IgD-negative memory B cell (primary cell): ENCODE measurements at regions not wholly inside any gene's neighbourhood (a gene's known extent, or its start where the extent isn't known, plus 50 kb on each side); places are given as distances from the start of the nearest gene placed in this dataset.
A peak's percentile ranks its signal among the peaks of the same experiment; 100 is the strongest.

ENCODE experiments used
- H3K27ac Mint-ChIP-seq, 3 donors: one replicate each; pipeline ENCODE4 v1.8.0; 2020 to 2022; ENCODE audit warnings: mild to moderate bottlenecking in 3 of 3, mixed read lengths in 3 of 3, moderate library complexity in 1 of 3
- H3K27me3 Mint-ChIP-seq: one replicate; pipeline ENCODE4 v1.8.0; 2021; ENCODE audit warnings: mixed read lengths
- H3K36me3 Mint-ChIP-seq: one replicate; pipeline ENCODE4 v1.8.0; 2020; ENCODE audit warnings: mild to moderate bottlenecking, mixed read lengths
- H3K4me1 Mint-ChIP-seq, 3 donors: one replicate each; pipeline ENCODE4 v1.8.0; 2020 to 2022; ENCODE audit warnings: mixed read lengths in 3 of 3, mild to moderate bottlenecking in 1 of 3
- H3K4me3 Mint-ChIP-seq, 4 donors: one replicate each; pipeline ENCODE4 v1.8.0; 2020 to 2022; ENCODE audit warnings: mild to moderate bottlenecking in 4 of 4, mixed read lengths in 4 of 4, moderate library complexity in 3 of 4
- H3K9me3 Mint-ChIP-seq, 3 donors: one replicate each; pipeline ENCODE4 v1.8.0; 2020 to 2021; ENCODE audit warnings: mixed read lengths in 3 of 3, mild to moderate bottlenecking in 1 of 3

GRCh38 chr3:182716114-182716688, 77.1 kb upstream of the ATP11B start:
- H3K4me1 Mint-ChIP-seq, result peaks cover 0 to 8% (median 4%) of the 10 kb centered on the region in 3 donors
- peak overlapping the region in 1 of 3 donors; percentile 3 for H3K27ac Mint-ChIP-seq
- H3K36me3 Mint-ChIP-seq, result no peaks in the 10 kb centered on the region
- peak overlapping the region in 1 of 4 donors; percentile 2 for H3K4me3 Mint-ChIP-seq
- H3K9me3 Mint-ChIP-seq, result no peaks in the 10 kb centered on the region
- H3K27me3 Mint-ChIP-seq, result no peaks in the 10 kb centered on the region

- H3K27ac Mint-ChIP-seq, result no peak overlapping the region
- H3K36me3 Mint-ChIP-seq, result no peaks in the 10 kb centered on the region
- no peaks in the 10 kb centered on the region for H3K9me3 Mint-ChIP-seq
- no peak overlapping the region for H3K4me3 Mint-ChIP-seq
- peaks cover 0 to 8% (median 4%) of the 10 kb centered on the region in 3 donors for H3K4me1 Mint-ChIP-seq
- no peaks in the 10 kb centered on the region for H3K27me3 Mint-ChIP-seq
Measured at GRCh38 chr3:182717216-182717615, 76.1 kb upstream of the ATP11B start.

- no peaks in the 10 kb centered on the region for H3K27me3 Mint-ChIP-seq
- no peaks in the 10 kb centered on the region for H3K9me3 Mint-ChIP-seq
- no peak overlapping the region for H3K4me3 Mint-ChIP-seq
- H3K27ac Mint-ChIP-seq, result peak overlapping the region in 1 of 3 donors; percentile 7
- no peaks in the 10 kb centered on the region for H3K4me1 Mint-ChIP-seq
- H3K36me3 Mint-ChIP-seq, result no peaks in the 10 kb centered on the region
Measured at GRCh38 chr3:182722907-182723306, 70.4 kb upstream of the ATP11B start.

- no peaks in the 10 kb centered on the region for H3K27me3 Mint-ChIP-seq
Measured at GRCh38 chr3:182723596-182723995, 69.7 kb upstream of the ATP11B start.

GRCh38 chr3:182725372-182726251, 67.7 kb upstream of the ATP11B start:
- Mint-ChIP-seq H3K9me3 (no peaks in the 10 kb centered on the region), H3K36me3 (no peaks in the 10 kb centered on the region), H3K4me1 (peaks cover 10 to 17% (median 10%) of the 10 kb centered on the region in 3 donors), H3K27ac (peak overlapping the region in 1 of 3 donors; percentile 47), H3K27me3 (no peaks in the 10 kb centered on the region), H3K4me3 (no peak overlapping the region)

More at GRCh38 chr3:182723596-182723995, 69.7 kb upstream of the ATP11B start:
- Mint-ChIP-seq H3K4me3 (no peak overlapping the region), H3K4me1 (peaks cover 0 to 3% (median under 1%) of the 10 kb centered on the region in 3 donors), H3K27ac (no peak overlapping the region), H3K36me3 (no peaks in the 10 kb centered on the region), H3K9me3 (no peaks in the 10 kb centered on the region)

GRCh38 chr3:182726258-182727142, 66.8 kb upstream of the ATP11B start:
- Mint-ChIP-seq H3K9me3 (no peaks in the 10 kb centered on the region), H3K27ac (peak overlapping the region in 1 of 3 donors; percentile 33), H3K27me3 (no peaks in the 10 kb centered on the region)

GRCh38 chr3:182728238-182728637, 65.1 kb upstream of the ATP11B start:
- Mint-ChIP-seq H3K27ac (peak overlapping the region in 1 of 3 donors; percentile 86), H3K4me1 (peaks cover 12 to 20% (median 17%) of the 10 kb centered on the region in 3 donors), H3K4me3 (peak overlapping the region in 1 of 4 donors; percentile 28), H3K27me3 (no peaks in the 10 kb centered on the region), H3K9me3 (no peaks in the 10 kb centered on the region), H3K36me3 (no peaks in the 10 kb centered on the region)

More at GRCh38 chr3:182726258-182727142, 66.8 kb upstream of the ATP11B start:
- H3K4me1 Mint-ChIP-seq, result peaks cover 12 to 20% (median 12%) of the 10 kb centered on the region in 3 donors
- peak overlapping the region in 1 of 4 donors; percentile 52 for H3K4me3 Mint-ChIP-seq
- H3K36me3 Mint-ChIP-seq, result no peaks in the 10 kb centered on the region

GRCh38 chr3:182729903-182730674, 63.2 kb upstream of the ATP11B start:
- peak overlapping the region in 2 of 3 donors; percentile 58 to 81 for H3K27ac Mint-ChIP-seq
- peak overlapping the region; percentile 84 to 97 (median 91) for H3K4me3 Mint-ChIP-seq

GRCh38 chr3:182730675-182731042, 62.6 kb upstream of the ATP11B start:
- no peaks in the 10 kb centered on the region for H3K36me3 Mint-ChIP-seq

More at GRCh38 chr3:182729903-182730674, 63.2 kb upstream of the ATP11B start:
- Mint-ChIP-seq H3K9me3 (no peaks in the 10 kb centered on the region), H3K36me3 (no peaks in the 10 kb centered on the region), H3K4me1 (peaks cover 12 to 20% (median 17%) of the 10 kb centered on the region in 3 donors), H3K27me3 (no peaks in the 10 kb centered on the region)

GRCh38 chr3:182731764-182732163, 61.5 kb upstream of the ATP11B start:
- H3K4me3 Mint-ChIP-seq, result peak overlapping the region in 1 of 4 donors; percentile 52
- no peaks in the 10 kb centered on the region for H3K36me3 Mint-ChIP-seq
- H3K9me3 Mint-ChIP-seq, result no peaks in the 10 kb centered on the region
- H3K27ac Mint-ChIP-seq, result no peak overlapping the region
- no peaks in the 10 kb centered on the region for H3K27me3 Mint-ChIP-seq
- peaks cover 12 to 20% (median 17%) of the 10 kb centered on the region in 3 donors for H3K4me1 Mint-ChIP-seq

More at GRCh38 chr3:182730675-182731042, 62.6 kb upstream of the ATP11B start:
- Mint-ChIP-seq H3K4me3 (peak overlapping the region; percentile 84 to 97 (median 91)), H3K9me3 (no peaks in the 10 kb centered on the region), H3K4me1 (peaks cover 12 to 20% (median 17%) of the 10 kb centered on the region in 3 donors), H3K27me3 (no peaks in the 10 kb centered on the region), H3K27ac (peak overlapping the region in 1 of 3 donors; percentile 48)

GRCh38 chr3:182732232-182733015, 60.9 kb upstream of the ATP11B start:
- H3K9me3 Mint-ChIP-seq, result no peaks in the 10 kb centered on the region
- H3K27ac Mint-ChIP-seq, result no peak overlapping the region
- H3K36me3 Mint-ChIP-seq, result no peaks in the 10 kb centered on the region
- peaks cover 12 to 20% (median 17%) of the 10 kb centered on the region in 3 donors for H3K4me1 Mint-ChIP-seq
- H3K4me3 Mint-ChIP-seq, result no peak overlapping the region
- H3K27me3 Mint-ChIP-seq, result no peaks in the 10 kb centered on the region

- Mint-ChIP-seq H3K9me3 (no peaks in the 10 kb centered on the region), H3K27ac (no peak overlapping the region), H3K4me3 (no peak overlapping the region), H3K27me3 (no peaks in the 10 kb centered on the region), H3K4me1 (peaks cover 1 to 7% (median 2%) of the 10 kb centered on the region in 3 donors), H3K36me3 (no peaks in the 10 kb centered on the region)
Measured at GRCh38 chr3:182735672-182736071, 57.6 kb upstream of the ATP11B start.

- Mint-ChIP-seq H3K27me3 (peaks cover 2% of the 10 kb centered on the region), H3K4me3 (no peak overlapping the region)
Measured at GRCh38 chr3:182737825-182738224, 55.5 kb upstream of the ATP11B start.

More at GRCh38 chr3:182737825-182738224, 55.5 kb upstream of the ATP11B start:
- Mint-ChIP-seq H3K9me3 (no peaks in the 10 kb centered on the region), H3K4me1 (no peaks in the 10 kb centered on the region), H3K36me3 (no peaks in the 10 kb centered on the region), H3K27ac (no peak overlapping the region)
